ENCODE measurements at regions not wholly inside any gene's neighbourhood (a gene's known extent, or its start where the extent isn't known, plus 50 kb on each side); places are given as distances from the start of the nearest gene placed in this dataset.

DNA sequence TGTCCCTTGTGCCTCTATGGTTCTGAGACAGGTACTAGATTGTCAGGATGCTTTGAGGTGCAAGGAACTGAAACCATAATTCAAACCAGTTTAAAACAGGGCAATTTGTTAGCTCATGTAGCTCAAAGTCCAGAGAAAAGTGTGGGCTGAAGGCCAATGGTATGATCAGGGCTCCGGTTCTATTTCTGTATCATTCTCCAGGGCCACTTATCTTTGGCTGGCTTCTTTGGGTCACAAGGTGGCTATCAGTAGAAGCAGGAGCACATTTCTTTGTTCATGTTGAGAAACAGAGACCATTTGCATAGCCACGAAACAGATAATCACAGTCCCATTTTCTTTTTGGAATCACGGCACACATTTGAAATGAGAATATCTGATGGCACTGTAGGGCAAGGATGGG is 294.9 kb downstream of the ETNK1 start:
- H2AFZ ChIP-seq (ENCODE audit: control insufficient read depth, low read length) = no peak overlapping the region
- H3K27ac ChIP-seq (ENCODE audit: control insufficient read depth, insufficient read depth, low read length) = no peak overlapping the region
- H3K4me1 ChIP-seq (ENCODE audit: control insufficient read depth, extremely low read depth, insufficient read depth, low read length) = no peaks in the 10 kb centered on the region
- no peaks in the 10 kb centered on the region for H4K20me1 ChIP-seq (ENCODE audit: control insufficient read depth, extremely low read depth, insufficient read depth, low read length)
- dilution Hi-C loops (cut with MboI; ENCODE audit: extremely low pct_ligation_motif_present, low sequenced_read_pairs) = no loop called here
- H3K79me2 ChIP-seq (ENCODE audit: control insufficient read depth, insufficient read depth, low read length) = no peaks in the 10 kb centered on the region
- TF ChIP-seq, protein P1, sequence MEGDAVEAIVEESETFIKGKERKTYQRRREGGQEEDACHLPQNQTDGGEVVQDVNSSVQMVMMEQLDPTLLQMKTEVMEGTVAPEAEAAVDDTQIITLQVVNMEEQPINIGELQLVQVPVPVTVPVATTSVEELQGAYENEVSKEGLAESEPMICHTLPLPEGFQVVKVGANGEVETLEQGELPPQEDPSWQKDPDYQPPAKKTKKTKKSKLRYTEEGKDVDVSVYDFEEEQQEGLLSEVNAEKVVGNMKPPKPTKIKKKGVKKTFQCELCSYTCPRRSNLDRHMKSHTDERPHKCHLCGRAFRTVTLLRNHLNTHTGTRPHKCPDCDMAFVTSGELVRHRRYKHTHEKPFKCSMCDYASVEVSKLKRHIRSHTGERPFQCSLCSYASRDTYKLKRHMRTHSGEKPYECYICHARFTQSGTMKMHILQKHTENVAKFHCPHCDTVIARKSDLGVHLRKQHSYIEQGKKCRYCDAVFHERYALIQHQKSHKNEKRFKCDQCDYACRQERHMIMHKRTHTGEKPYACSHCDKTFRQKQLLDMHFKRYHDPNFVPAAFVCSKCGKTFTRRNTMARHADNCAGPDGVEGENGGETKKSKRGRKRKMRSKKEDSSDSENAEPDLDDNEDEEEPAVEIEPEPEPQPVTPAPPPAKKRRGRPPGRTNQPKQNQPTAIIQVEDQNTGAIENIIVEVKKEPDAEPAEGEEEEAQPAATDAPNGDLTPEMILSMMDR (optimal IDR thresholded peaks at IDR 0.05 in 1 of 3, IDR thresholded peaks at IDR 0.05 in 1 of 3, conservative IDR thresholded peaks at IDR 0.05 in 1 of 3; ENCODE audit: extremely low read depth in 1 of 3, insufficient read depth in 2 of 3, low read length in 3 of 3) = no peak
- no peak for TF ChIP-seq EZH2 (IDR thresholded peaks at IDR 0.05; ENCODE audit: low read length)
- H3K4me2 ChIP-seq (ENCODE audit: control insufficient read depth, extremely low read depth, insufficient read depth, low read depth, low read length) = no peak overlapping the region
- DNase-seq (ENCODE audit: low read depth, low spot score) (no peak), FAIRE-seq (no peak)
- H3K9ac ChIP-seq (ENCODE audit: control insufficient read depth, extremely low read depth, insufficient read depth, low read length) = no peak overlapping the region
- no peaks in the 10 kb centered on the region for H3K36me3 ChIP-seq (ENCODE audit: control insufficient read depth in 2 of 2, extremely low read depth in 1 of 2, insufficient read depth in 2 of 2, low read length in 2 of 2)
- H3K9me1 ChIP-seq (ENCODE audit: control insufficient read depth, extremely low read depth, insufficient read depth, low read length) = no peaks in the 10 kb centered on the region
- peaks cover 4% of the 10 kb centered on the region for H3K27me3 ChIP-seq (ENCODE audit: control insufficient read depth, extremely low read depth, insufficient read depth, low read length)
- no peak overlapping the region for H3K4me3 ChIP-seq (ENCODE audit: control insufficient read depth in 2 of 3, extremely low read depth in 1 of 3, insufficient read depth in 2 of 3, low read depth in 1 of 3, low read length in 3 of 3)
- no peaks in the 10 kb centered on the region for H3K9me3 ChIP-seq (ENCODE audit: control insufficient read depth, low read depth, low read length)

DNA sequence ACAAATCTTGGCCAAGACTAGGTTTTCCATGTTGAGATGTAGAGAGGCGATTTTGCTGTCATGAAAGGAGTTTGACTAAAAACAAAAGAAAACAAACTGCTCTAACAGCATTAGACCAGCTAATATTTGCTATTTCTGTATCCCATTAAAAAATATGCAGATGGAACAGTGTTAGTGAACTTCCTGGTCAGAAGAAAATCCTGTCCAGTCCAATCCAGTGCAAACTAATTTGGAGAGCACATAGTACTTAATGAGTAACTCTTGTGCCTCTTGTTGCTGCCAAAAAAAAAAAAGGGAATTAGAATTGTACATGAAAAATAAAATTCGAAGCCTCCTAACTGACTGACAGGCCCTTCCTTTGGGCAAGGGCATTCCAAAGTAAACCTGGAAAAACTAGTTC is 298.8 kb downstream of the ETNK1 start:
- Histone ChIP-seq H3K79me2 (ENCODE audit: control insufficient read depth, insufficient read depth, low read length) (no peaks in the 10 kb centered on the region), H3K9me3 (ENCODE audit: control insufficient read depth, low read depth, low read length) (no peaks in the 10 kb centered on the region), H3K4me2 (ENCODE audit: control insufficient read depth, extremely low read depth, insufficient read depth, low read depth, low read length) (no peak overlapping the region), H3K36me3 (ENCODE audit: control insufficient read depth in 2 of 2, extremely low read depth in 1 of 2, insufficient read depth in 2 of 2, low read length in 2 of 2) (no peaks in the 10 kb centered on the region), H3K27ac (ENCODE audit: control insufficient read depth, insufficient read depth, low read length) (no peak overlapping the region), H3K4me1 (ENCODE audit: control insufficient read depth, extremely low read depth, insufficient read depth, low read length) (no peaks in the 10 kb centered on the region), H4K20me1 (ENCODE audit: control insufficient read depth, extremely low read depth, insufficient read depth, low read length) (no peaks in the 10 kb centered on the region), H3K4me3 (ENCODE audit: control insufficient read depth in 2 of 3, extremely low read depth in 1 of 3, insufficient read depth in 2 of 3, low read depth in 1 of 3, low read length in 3 of 3) (no peak overlapping the region), H3K9ac (ENCODE audit: control insufficient read depth, extremely low read depth, insufficient read depth, low read length) (no peak overlapping the region), H3K9me1 (ENCODE audit: control insufficient read depth, extremely low read depth, insufficient read depth, low read length) (no peaks in the 10 kb centered on the region), H3K27me3 (ENCODE audit: control insufficient read depth, extremely low read depth, insufficient read depth, low read length) (no peaks in the 10 kb centered on the region), H2AFZ (ENCODE audit: control insufficient read depth, low read length) (no peak overlapping the region)
- dilution Hi-C loops (cut with MboI; ENCODE audit: extremely low pct_ligation_motif_present, low sequenced_read_pairs) = no loop called here
- FAIRE-seq (no peak), DNase-seq (ENCODE audit: low read depth, low spot score) (no peak)
- no peak for TF ChIP-seq EZH2 (IDR thresholded peaks at IDR 0.05; ENCODE audit: low read length)
- TF ChIP-seq, protein P1 (optimal IDR thresholded peaks at IDR 0.05 in 1 of 3, IDR thresholded peaks at IDR 0.05 in 1 of 3, conservative IDR thresholded peaks at IDR 0.05 in 1 of 3; ENCODE audit: extremely low read depth in 1 of 3, insufficient read depth in 2 of 3, low read length in 3 of 3) = no peak

Data from keratinocyte (primary cell).